Sigmoid colon (tissue), 3 donors: ENCODE measurements at regions not wholly inside any gene's neighbourhood (a gene's known extent, or its start where the extent isn't known, plus 50 kb on each side); places are given as distances from the start of the nearest gene placed in this dataset.

Source experiments
- CTCF ChIP-seq, 4 experiments: fragments of 450-650 bp in 3 of 4; fragments of 200-600 bp in 1 of 4; IDR thresholded peaks; one replicate each; pipeline ENCODE4 v1.5.1; 2016 to 2019; ENCODE audit warnings: antibody characterized with exemption in 4 of 4, mild to moderate bottlenecking in 3 of 4, moderate library complexity in 2 of 4
- POLR2A ChIP-seq, 2 donors: fragments of 450-650 bp; IDR thresholded peaks; one replicate each; pipeline ENCODE4 v1.6.1; 2016; ENCODE audit warnings: antibody characterized with exemption in 2 of 2, mild to moderate bottlenecking in 2 of 2, moderate library complexity in 2 of 2

GRCh38 chr16:56019274-56019673 is 144.1 kb upstream of the CES5A start:
- TF ChIP-seq CTCF (IDR thresholded peaks at IDR 0.05) (no peak), POLR2A (IDR thresholded peaks at IDR 0.05) (no peak)
